ENCODE measurements at regions not wholly inside any gene's neighbourhood (a gene's known extent, or its start where the extent isn't known, plus 50 kb on each side); places are given as distances from the start of the nearest gene placed in this dataset.
A peak's percentile ranks its signal among the peaks of the same experiment; 100 is the strongest.

GRCh38 chr12:97127061-97127460 lies 220.0 kb downstream of the NEDD1 start:
- no peak overlapping the region for H3K4me3 Mint-ChIP-seq
- no peaks in the 10 kb centered on the region for H3K4me1 Mint-ChIP-seq (ENCODE audit: low read depth)
- no peaks in the 10 kb centered on the region for H3K27me3 Mint-ChIP-seq (ENCODE audit: insufficient read depth)
- H3K36me3 Mint-ChIP-seq (ENCODE audit: low read depth) = no peaks in the 10 kb centered on the region
- no peaks in the 10 kb centered on the region for H3K9me3 Mint-ChIP-seq
- DNase-seq (ENCODE audit: low spot score) = no peak
- intact Hi-C loops (cut with micrococcal nuclease) = no loop called here
- no peak overlapping the region for H3K27ac Mint-ChIP-seq

- no peaks in the 10 kb centered on the region for H3K36me3 Mint-ChIP-seq (ENCODE audit: low read depth)
- H3K27ac Mint-ChIP-seq = no peak overlapping the region
- no peak for DNase-seq (ENCODE audit: low spot score)
- no peaks in the 10 kb centered on the region for H3K4me1 Mint-ChIP-seq (ENCODE audit: low read depth)
- H3K27me3 Mint-ChIP-seq (ENCODE audit: insufficient read depth) = no peaks in the 10 kb centered on the region
- H3K4me3 Mint-ChIP-seq = no peak overlapping the region
- no peaks in the 10 kb centered on the region for H3K9me3 Mint-ChIP-seq
- intact Hi-C loops (cut with micrococcal nuclease) = no loop called here
Observed at GRCh38 chr12:97131220-97131981, 224.3 kb downstream of the NEDD1 start.

- Mint-ChIP-seq H3K27ac (no peak overlapping the region), H3K9me3 (no peaks in the 10 kb centered on the region), H3K27me3 (ENCODE audit: insufficient read depth) (no peaks in the 10 kb centered on the region), H3K4me3 (no peak overlapping the region), H3K4me1 (ENCODE audit: low read depth) (no peaks in the 10 kb centered on the region), H3K36me3 (ENCODE audit: low read depth) (no peaks in the 10 kb centered on the region)
- intact Hi-C loops (cut with micrococcal nuclease) = no loop called here
- DNase-seq (ENCODE audit: low spot score) = no peak
Observed at GRCh38 chr12:97132270-97132669, 225.2 kb downstream of the NEDD1 start.

- Mint-ChIP-seq H3K27ac (no peak overlapping the region), H3K4me1 (ENCODE audit: low read depth) (no peaks in the 10 kb centered on the region), H3K27me3 (ENCODE audit: insufficient read depth) (no peaks in the 10 kb centered on the region), H3K4me3 (no peak overlapping the region), H3K9me3 (no peaks in the 10 kb centered on the region), H3K36me3 (ENCODE audit: low read depth) (no peaks in the 10 kb centered on the region)
- no peak for DNase-seq (ENCODE audit: low spot score)
- intact Hi-C loops (cut with micrococcal nuclease) = no loop called here
Observed at GRCh38 chr12:97134495-97134894, 227.4 kb downstream of the NEDD1 start.

GRCh38 chr12:97140355-97140754 lies 233.3 kb downstream of the NEDD1 start:
- Mint-ChIP-seq H3K4me1 (ENCODE audit: low read depth) (no peaks in the 10 kb centered on the region), H3K27ac (no peak overlapping the region), H3K9me3 (no peaks in the 10 kb centered on the region), H3K36me3 (ENCODE audit: low read depth) (no peaks in the 10 kb centered on the region), H3K4me3 (no peak overlapping the region), H3K27me3 (ENCODE audit: insufficient read depth) (peaks cover 10% of the 10 kb centered on the region)
- DNase-seq (ENCODE audit: low spot score) = no peak
- intact Hi-C loops (cut with micrococcal nuclease) = no loop called here

DNA sequence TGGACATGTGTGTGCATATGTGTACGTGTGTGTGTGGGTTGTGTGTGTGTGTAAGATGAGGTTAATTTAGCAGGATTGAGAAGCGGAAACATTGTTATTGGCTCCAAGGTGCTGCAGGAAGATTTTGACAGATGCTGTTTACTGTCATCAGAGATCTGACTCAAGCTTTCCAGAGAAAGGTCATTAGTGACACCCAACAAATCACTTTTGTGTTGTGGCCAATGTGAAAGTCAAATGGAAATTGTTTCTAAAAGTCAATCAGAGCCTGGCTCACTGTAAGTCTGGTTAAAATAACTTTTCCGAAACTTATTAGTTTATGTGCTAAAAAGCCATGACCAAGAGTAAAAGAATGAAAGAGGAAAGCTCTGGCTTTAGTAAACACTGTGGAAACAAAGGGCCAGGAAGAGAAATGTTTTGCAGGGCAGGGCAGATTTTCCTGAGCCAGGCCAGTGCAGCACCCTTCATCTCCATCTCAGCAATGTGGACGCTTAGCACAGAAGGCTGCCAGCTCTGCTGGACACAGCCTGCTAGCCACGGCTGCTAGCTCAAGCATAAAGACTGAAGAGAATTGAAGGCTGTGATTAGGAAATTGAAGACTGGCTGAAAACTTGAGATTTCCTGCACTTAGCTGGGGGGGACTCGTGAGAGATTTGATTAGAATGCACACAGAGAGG lies 235.8 kb downstream of the NEDD1 start:
- DNase-seq (ENCODE audit: low spot score) = no peak
- Mint-ChIP-seq H3K27ac (no peak overlapping the region), H3K4me1 (ENCODE audit: low read depth) (no peaks in the 10 kb centered on the region), H3K36me3 (ENCODE audit: low read depth) (no peaks in the 10 kb centered on the region), H3K4me3 (no peak overlapping the region), H3K27me3 (ENCODE audit: insufficient read depth) (peaks cover 13% of the 10 kb centered on the region), H3K9me3 (no peaks in the 10 kb centered on the region)
- intact Hi-C loops (cut with micrococcal nuclease) = no loop called here

DNA sequence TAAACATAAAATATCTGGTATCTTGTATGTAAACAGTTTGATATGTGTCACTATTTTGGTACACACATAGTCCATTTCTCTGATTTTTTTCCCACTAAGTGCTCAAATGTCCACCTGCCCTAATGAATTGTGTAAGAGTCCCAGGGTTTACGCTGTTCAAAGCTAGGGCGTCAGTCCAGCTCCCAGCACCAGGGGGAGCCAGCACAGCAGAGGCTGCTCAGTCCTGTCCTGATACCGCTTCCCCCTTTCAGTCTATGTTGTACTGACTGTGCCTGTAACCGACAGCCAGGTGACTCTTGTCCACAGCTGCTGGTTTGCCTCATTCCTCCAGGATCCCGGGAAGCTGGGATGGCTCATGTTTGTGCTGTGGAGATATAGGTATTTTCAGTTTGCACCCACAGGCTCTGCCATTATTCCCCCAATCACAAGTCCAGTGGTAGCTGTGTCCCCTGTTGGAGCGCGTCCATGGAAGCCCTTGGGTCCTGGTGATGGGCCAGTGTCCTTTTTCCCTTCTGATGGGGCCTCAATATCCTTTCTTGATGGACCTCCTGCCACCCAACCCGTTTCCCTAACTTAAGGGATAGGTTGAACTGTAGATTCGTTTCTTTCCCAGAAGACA lies 242.0 kb downstream of the NEDD1 start:
- no peaks in the 10 kb centered on the region for H3K4me1 Mint-ChIP-seq (ENCODE audit: low read depth)
- no peak overlapping the region for H3K4me3 Mint-ChIP-seq
- no peaks in the 10 kb centered on the region for H3K36me3 Mint-ChIP-seq (ENCODE audit: low read depth)
- H3K9me3 Mint-ChIP-seq = no peaks in the 10 kb centered on the region
- DNase-seq (ENCODE audit: low spot score) = peak; percentile 7
- H3K27ac Mint-ChIP-seq = no peak overlapping the region
- peaks cover 13% of the 10 kb centered on the region for H3K27me3 Mint-ChIP-seq (ENCODE audit: insufficient read depth)
- intact Hi-C loops (cut with micrococcal nuclease) = loop anchor here (1.0 to 2.0 kb wide), 4 partner anchors 159 to 1248 kb away; no protein-coding TSS in a partner anchor

DNA sequence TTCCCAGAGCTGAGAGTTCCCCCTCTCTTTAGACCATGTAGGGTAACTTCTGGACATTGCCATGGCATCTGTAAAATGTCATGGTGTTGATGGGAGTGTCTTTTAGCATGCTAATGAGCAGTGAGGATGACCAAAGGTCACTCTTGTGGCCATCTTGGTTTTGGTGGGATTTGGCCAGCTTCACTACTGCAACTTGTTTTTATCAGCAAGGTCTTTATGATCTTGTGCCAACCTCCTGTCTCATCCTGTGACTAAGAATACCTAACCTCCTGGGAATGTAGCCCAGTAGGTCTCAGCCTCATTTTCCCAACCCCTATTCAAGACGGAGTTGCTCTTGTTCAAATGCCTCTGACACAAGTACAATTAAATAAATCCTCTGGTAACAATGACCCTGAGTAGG lies 244.4 kb downstream of the NEDD1 start:
- H3K36me3 Mint-ChIP-seq (ENCODE audit: low read depth) = no peaks in the 10 kb centered on the region
- no peaks in the 10 kb centered on the region for H3K9me3 Mint-ChIP-seq
- no peak overlapping the region for H3K27ac Mint-ChIP-seq
- intact Hi-C loops (cut with micrococcal nuclease) = no loop called here
- no peaks in the 10 kb centered on the region for H3K4me1 Mint-ChIP-seq (ENCODE audit: low read depth)
- DNase-seq (ENCODE audit: low spot score) = no peak
- H3K27me3 Mint-ChIP-seq (ENCODE audit: insufficient read depth) = peaks cover 7% of the 10 kb centered on the region
- no peak overlapping the region for H3K4me3 Mint-ChIP-seq

DNA sequence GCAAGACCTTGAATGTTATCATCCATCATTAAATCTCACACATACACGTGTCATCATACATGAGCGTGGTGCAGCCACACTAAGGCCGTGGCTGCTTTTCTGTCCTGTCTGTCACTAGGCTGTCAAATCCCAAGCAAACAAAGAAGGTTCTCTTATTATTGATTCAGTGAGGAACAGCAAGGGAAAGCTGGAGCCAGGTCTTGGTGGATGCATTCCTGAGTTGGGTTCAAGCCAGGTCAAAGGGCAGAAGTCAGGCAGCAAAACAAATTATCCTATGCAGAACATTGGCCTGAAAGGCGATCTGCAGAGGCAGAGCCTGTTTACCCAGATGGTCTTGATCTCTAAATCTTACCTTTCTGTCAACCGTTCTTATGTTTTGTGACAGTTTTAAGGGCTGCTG lies 252.3 kb downstream of the NEDD1 start:
- H3K9me3 Mint-ChIP-seq = no peaks in the 10 kb centered on the region
- intact Hi-C loops (cut with micrococcal nuclease) = no loop called here
- H3K27ac Mint-ChIP-seq = no peak overlapping the region
- H3K4me3 Mint-ChIP-seq = no peak overlapping the region
- H3K36me3 Mint-ChIP-seq (ENCODE audit: low read depth) = no peaks in the 10 kb centered on the region
- H3K27me3 Mint-ChIP-seq (ENCODE audit: insufficient read depth) = no peaks in the 10 kb centered on the region
- DNase-seq (ENCODE audit: low spot score) = no peak
- no peaks in the 10 kb centered on the region for H3K4me1 Mint-ChIP-seq (ENCODE audit: low read depth)

DNA sequence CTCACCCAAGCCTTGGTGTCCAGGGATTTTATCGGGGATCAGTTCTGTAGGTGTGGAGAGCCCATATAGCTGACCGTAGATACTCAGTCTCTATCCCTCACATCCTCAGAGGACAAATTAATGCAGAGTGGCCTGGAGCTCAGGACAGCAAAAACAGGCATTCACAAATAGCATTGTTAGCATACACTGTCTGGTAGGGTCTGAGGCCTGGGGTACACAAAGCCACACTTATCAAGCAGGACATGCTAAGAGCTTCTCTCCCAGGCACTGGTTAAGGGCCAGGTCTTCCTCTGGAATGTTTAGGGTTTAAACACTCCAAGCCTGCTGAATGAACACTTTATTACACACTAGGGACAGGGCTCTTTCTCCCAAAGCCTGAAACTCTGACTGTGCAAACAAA lies 253.2 kb downstream of the NEDD1 start:
- no peak overlapping the region for H3K27ac Mint-ChIP-seq
- no peaks in the 10 kb centered on the region for H3K27me3 Mint-ChIP-seq (ENCODE audit: insufficient read depth)
- no peaks in the 10 kb centered on the region for H3K36me3 Mint-ChIP-seq (ENCODE audit: low read depth)
- intact Hi-C loops (cut with micrococcal nuclease) = no loop called here
- DNase-seq (ENCODE audit: low spot score) = no peak
- no peak overlapping the region for H3K4me3 Mint-ChIP-seq
- H3K9me3 Mint-ChIP-seq = no peaks in the 10 kb centered on the region
- no peaks in the 10 kb centered on the region for H3K4me1 Mint-ChIP-seq (ENCODE audit: low read depth)

DNA sequence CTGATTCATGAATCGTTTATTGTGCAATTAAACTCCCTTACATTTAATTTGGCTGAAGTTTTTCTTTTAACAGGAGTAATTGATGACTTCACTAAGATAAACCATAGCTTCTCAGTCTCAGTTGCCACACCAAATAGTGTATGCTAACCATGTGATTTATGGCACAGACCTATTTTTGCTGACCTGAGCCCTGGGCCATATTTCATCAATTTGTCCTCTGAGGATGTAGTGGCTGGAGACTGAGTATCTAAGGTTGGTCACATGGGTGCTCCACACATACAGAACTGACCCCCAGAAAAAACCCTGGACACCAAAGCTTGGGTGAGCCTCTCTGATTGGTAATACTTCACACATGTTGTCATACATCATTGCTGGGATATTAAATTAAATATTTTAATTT lies 255.1 kb downstream of the NEDD1 start:
- Mint-ChIP-seq H3K27ac (no peak overlapping the region), H3K27me3 (ENCODE audit: insufficient read depth) (no peaks in the 10 kb centered on the region), H3K4me3 (no peak overlapping the region), H3K9me3 (no peaks in the 10 kb centered on the region), H3K4me1 (ENCODE audit: low read depth) (no peaks in the 10 kb centered on the region), H3K36me3 (ENCODE audit: low read depth) (no peaks in the 10 kb centered on the region)
- DNase-seq (ENCODE audit: low spot score) = no peak
- intact Hi-C loops (cut with micrococcal nuclease) = no loop called here

GRCh38 chr12:97164936-97165335 lies 257.9 kb downstream of the NEDD1 start:
- no peak for DNase-seq (ENCODE audit: low spot score)
- intact Hi-C loops (cut with micrococcal nuclease) = no loop called here
- no peaks in the 10 kb centered on the region for H3K9me3 Mint-ChIP-seq
- no peaks in the 10 kb centered on the region for H3K36me3 Mint-ChIP-seq (ENCODE audit: low read depth)
- H3K27me3 Mint-ChIP-seq (ENCODE audit: insufficient read depth) = no peaks in the 10 kb centered on the region
- H3K27ac Mint-ChIP-seq = no peak overlapping the region
- no peaks in the 10 kb centered on the region for H3K4me1 Mint-ChIP-seq (ENCODE audit: low read depth)
- H3K4me3 Mint-ChIP-seq = no peak overlapping the region

- Mint-ChIP-seq H3K36me3 (ENCODE audit: low read depth) (no peaks in the 10 kb centered on the region), H3K4me1 (ENCODE audit: low read depth) (no peaks in the 10 kb centered on the region), H3K9me3 (no peaks in the 10 kb centered on the region), H3K27ac (no peak overlapping the region), H3K27me3 (ENCODE audit: insufficient read depth) (no peaks in the 10 kb centered on the region), H3K4me3 (no peak overlapping the region)
- DNase-seq (ENCODE audit: low spot score) = no peak
- intact Hi-C loops (cut with micrococcal nuclease) = no loop called here
Observed at GRCh38 chr12:97167598-97167997, 260.5 kb downstream of the NEDD1 start.
